ENCODE measurements at regions not wholly inside any gene's neighbourhood (a gene's known extent, or its start where the extent isn't known, plus 50 kb on each side); places are given as distances from the start of the nearest gene placed in this dataset.

- no peak for DNase-seq (ENCODE audit: low spot score)
Measured at GRCh38 chr10:128875030-128875744, 591.9 kb upstream of the MGMT start.

DNA sequence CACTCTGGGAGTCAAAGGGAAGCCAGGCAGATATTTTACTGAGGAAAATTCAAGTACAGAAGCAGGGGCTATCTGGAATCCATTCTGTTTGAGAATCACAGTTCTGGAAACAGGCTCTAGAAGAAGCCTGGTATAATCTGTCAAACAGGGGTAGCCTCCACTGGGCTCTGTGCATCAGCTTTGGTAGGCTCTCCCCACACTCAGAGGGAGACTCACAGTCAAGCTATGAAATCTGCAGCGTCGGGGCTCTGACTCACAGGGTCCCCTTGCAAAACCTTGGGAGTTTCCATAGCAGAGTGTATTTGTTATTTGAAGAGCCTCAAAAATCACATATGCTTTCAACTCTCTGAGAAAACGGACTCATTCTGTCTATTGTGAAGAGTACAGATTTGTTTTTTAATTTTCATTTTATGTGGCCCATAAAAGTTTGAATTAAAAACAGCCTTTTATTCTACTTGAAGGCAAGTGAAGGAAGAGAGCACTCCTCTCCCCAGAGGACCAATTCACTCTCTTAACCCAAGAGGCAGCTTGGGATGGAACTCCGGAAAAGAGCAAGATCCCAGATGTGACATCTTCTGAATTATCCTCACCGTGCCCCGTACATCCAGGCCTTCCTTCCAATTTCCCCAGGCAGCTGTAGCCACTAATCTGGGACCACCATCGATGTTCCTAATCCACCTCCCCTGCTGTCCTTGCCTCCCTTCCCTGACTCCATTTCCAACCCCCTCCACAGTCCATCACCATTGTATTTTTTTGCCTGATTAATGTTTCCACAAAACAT lies 590.9 kb upstream of the MGMT start:
- DNase-seq (ENCODE audit: low spot score): no peak

- DNase-seq (ENCODE audit: low spot score): no peak
Measured at GRCh38 chr10:128877141-128877540, 589.9 kb upstream of the MGMT start.

DNA sequence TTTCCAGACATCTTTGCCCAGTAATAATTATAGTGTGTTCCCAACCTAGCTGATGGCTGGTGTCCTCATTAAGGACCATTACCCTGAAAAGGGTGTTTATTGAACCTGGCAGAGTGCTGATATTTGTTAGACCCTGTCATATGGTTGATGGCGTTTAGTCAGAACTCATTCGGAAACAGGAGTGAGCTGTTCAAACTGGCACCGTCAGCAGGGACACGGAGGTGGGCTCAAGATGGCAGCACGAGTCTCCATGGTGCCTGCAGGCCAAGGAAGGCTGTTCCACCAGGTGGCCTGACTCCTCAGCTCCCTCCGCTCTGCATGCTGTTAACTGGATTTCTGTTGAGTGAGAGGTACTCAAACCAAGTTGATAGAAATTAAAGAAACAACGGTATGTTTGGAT lies 589.1 kb upstream of the MGMT start:
- DNase-seq (ENCODE audit: low spot score): no peak

DNA sequence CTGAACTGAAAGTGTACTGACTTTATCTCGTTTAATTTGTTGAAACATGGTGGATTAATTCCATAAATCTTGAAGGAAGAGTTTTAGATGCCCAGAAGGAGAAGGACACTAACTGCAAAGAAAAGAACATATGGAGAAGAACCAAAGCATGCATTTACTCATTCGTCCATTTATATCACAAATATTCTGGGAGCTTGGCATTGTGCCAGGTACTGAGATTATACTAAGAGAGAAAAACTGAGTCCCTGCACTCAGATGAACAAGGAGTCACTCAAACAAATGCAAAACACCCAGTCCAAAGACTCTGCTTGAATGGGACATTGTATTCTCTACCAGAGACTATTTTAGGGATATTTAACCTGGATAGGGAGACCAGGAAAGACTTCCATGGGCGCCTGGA lies 588.0 kb upstream of the MGMT start:
- DNase-seq (ENCODE audit: low spot score): no peak

DNA sequence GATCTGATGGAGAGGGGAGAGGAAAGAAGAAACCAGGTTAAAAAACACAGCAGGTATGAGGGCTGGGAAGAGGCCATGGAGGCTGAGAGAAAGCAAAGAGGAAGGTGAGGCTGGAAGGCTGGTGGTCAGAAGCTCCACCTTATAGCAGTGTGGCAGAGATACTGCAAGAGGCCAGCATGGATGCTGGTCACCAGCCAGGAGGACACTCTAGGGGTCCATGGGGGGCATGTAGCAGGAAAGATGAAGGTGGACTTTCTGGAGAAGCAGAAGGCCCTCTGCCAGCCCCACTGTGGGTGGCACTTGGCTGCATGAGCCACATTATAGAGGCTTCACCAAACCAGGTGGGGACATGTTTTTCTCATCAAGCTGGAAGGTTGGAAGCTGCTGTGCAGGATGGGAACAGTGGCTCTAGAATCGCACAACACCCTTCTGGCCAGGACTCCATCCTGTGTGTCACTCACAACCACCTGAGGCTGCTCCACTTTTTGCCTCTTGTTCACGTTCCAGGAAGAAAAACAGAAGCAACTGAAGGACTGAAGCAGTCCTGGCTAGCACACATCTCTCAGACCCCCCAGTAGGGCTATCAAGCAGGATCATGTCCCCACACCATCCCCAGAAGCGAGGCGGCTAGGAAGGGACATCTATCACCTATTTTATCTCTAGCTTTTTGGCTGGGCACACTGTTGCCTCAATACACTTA lies 587.5 kb upstream of the MGMT start:
- DNase-seq (ENCODE audit: low spot score): no peak

GRCh38 chr10:128880159-128880725 lies 586.8 kb upstream of the MGMT start:
- no peak for DNase-seq (ENCODE audit: low spot score)

- DNase-seq (ENCODE audit: low spot score): no peak
Measured at GRCh38 chr10:128881086-128881485, 586.0 kb upstream of the MGMT start.

- no peak for DNase-seq (ENCODE audit: low spot score)
Measured at GRCh38 chr10:128883231-128884032, 583.6 kb upstream of the MGMT start.

DNA sequence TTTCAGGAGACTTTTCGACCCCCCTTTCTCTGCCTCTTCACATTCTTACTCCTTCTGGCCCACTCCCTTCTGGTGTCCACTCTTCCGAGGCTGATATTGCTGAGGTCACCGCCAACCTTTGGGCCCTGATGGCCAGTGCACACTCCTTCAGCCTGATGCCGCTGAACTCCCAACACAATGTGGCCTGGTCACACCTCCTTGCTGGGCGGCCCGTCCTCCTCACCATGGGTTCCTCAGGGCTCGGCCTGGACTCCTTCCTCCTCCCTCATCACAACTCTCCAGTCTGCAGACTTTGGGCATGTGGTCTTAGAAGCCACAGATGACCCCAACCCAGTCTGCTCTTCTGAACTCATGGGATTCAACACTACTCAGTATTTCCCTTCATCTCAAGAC lies 583.0 kb upstream of the MGMT start:
- no peak for DNase-seq (ENCODE audit: low spot score)

- no peak for DNase-seq (ENCODE audit: low spot score)
Measured at GRCh38 chr10:128884496-128885072, 582.5 kb upstream of the MGMT start.

GRCh38 chr10:128885573-128886555 lies 581.2 kb upstream of the MGMT start:
- DNase-seq (ENCODE audit: low spot score): no peak

DNA sequence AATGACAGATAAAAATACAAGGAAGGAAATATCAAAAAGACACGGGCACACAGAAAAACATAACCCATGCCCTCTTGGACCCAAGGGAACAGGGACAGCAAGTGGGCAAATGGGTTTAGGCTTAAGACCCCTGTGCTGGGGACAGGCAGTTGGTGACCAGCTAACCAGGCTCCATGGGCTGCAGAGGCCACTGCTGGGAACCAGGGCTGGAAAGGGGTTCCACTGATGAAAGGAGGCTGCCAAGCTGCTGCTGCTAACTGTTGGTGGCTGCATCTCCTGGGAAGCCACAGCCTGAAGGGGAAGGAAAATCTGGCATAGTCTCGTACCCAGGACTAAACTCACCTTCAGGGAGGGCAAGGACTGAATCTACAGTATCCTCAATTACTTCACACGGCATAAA lies 579.2 kb upstream of the MGMT start:
- no peak for DNase-seq (ENCODE audit: low spot score)

- DNase-seq (ENCODE audit: low spot score): no peak
Measured at GRCh38 chr10:128892005-128892404, 575.0 kb upstream of the MGMT start.

- DNase-seq (ENCODE audit: low spot score): no peak
Measured at GRCh38 chr10:128894641-128895040, 572.4 kb upstream of the MGMT start.

DNA sequence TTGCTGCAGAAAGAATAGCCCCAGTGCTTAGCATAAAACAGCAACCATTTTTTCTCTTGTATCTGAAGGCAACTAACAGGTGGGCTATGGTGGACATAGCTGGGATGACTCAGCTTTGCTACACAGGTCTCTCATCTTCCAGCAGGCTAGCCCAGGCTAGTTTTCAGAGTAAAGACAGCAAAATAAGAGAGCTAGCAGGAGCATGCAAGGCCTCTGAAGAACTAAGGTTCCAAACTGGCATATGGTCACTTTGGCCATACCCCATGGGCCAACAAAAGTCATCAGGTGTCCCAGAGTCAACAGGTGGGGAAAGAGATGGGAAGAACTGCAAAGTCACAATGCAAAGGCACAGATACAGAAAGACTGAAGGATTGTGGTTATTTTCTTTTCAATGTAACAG lies 571.6 kb upstream of the MGMT start:
- no peak for DNase-seq (ENCODE audit: low spot score)

GRCh38 chr10:128896116-128896795 lies 570.8 kb upstream of the MGMT start:
- DNase-seq (ENCODE audit: low spot score): no peak

DNA sequence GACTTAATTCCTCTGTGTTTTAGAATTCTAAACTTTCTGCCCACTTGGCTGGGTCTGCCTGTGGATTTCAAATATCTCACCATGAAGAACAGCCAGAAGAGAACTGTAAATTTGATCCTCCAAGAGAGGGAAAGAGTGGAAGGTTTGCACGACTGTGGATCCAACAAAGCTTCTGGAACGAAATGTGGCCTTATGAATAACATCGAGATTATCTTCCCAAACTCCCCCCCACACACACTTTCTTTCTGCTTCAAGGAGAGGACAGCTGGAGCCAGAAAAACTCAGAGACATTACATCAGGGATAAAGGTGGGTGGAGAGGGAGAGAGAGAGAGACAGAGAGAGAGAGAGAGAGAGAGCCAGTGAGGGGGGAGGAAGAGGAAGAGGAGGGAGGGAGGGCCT lies 570.1 kb upstream of the MGMT start:
- no peak for DNase-seq (ENCODE audit: low spot score)

DNA sequence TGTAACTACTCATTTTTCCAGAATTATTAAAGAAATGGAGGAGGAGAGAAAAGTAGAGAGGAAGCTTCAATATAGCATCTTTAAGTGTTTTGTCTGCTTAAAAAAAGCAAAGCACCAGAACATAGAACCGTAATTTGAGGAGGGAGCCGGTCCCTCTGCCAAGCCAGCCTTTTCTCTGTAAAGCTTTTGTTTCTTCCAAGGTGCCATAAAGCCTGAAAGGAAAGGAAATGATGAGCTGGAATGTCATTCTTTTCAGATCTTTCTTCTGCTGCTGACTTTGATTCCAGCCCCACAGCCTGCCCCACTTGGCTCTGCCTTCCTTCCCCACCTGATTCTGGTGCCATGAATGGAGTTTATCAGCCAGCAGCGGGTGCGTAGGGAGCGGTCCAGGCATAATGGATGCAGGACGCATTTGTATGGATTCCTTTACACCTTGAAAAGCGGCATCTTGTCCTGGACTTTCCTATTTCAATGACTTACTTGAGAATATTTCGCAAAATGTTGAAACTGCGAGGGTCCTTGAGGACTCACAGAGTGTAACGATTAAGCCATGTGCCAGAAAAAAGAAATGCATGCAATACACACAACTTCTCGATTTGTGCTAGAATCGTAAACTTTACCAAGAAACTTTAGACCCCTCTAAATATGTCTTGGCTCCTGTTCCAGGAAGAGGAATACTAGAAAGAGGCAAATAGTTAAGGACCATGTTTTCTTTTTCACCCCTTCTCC lies 569.5 kb upstream of the MGMT start:
- no peak for DNase-seq (ENCODE audit: low spot score)
